Neural progenitor cell (in vitro differentiated cells): ENCODE measurements at regions not wholly inside any gene's neighbourhood (a gene's known extent, or its start where the extent isn't known, plus 50 kb on each side); places are given as distances from the start of the nearest gene placed in this dataset.

Experiments used
- DNase-seq: peaks from one replicate; pipeline ENCODE4 v3.0.0-alpha.2; 2016; ENCODE audit warnings: low spot score
- H2AFZ ChIP-seq: fragments of 200-600 bp; sonication (generic); replicated peaks from 2 replicates; pipeline ENCODE4 v1.6.1; 2016; ENCODE audit warnings: antibody characterized with exemption
- H3F3A ChIP-seq: fragments of 200-600 bp; sonication (generic); 2 replicates; pipeline ENCODE4 v1.6.1; 2016; ENCODE audit warnings: antibody characterized with exemption, low read depth
- H3K27ac ChIP-seq: fragments of 200-600 bp; sonication (generic); 2 replicates; pipeline ENCODE4 v1.5.1; 2016; ENCODE audit warnings: mild to moderate bottlenecking
- H3K27me3 ChIP-seq: fragments of 200-600 bp; sonication (generic); 2 replicates; pipeline ENCODE4 v1.6.1; 2016; ENCODE audit warnings: mild to moderate bottlenecking, moderate library complexity
- H3K36me3 ChIP-seq: fragments of 200-600 bp; sonication (generic); 2 replicates; pipeline ENCODE4 v1.5.1; 2016
- H3K4me1 ChIP-seq: fragments of 200-600 bp; sonication (generic); 2 replicates; pipeline ENCODE4 v1.6.1; 2016; ENCODE audit warnings: mixed run types
- H3K4me2 ChIP-seq: fragments of 200-600 bp; sonication (generic); 2 replicates; pipeline ENCODE4 v1.6.1; 2016
- H3K4me3 ChIP-seq: fragments of 200-600 bp; sonication (generic); 2 replicates; pipeline ENCODE4 v1.5.1; 2016
- H3K79me2 ChIP-seq: fragments of 200-600 bp; sonication (generic); 2 replicates; pipeline ENCODE4 v1.6.1; 2016; ENCODE audit warnings: low read depth
- H3K9ac ChIP-seq: fragments of 200-600 bp; sonication (generic); 2 replicates; pipeline ENCODE4 v1.6.1; 2016
- H3K9me3 ChIP-seq: fragments of 200-600 bp; sonication (generic); 2 replicates; pipeline ENCODE4 v1.5.1; 2016; ENCODE audit warnings: low read depth
- H4K20me1 ChIP-seq: fragments of 200-600 bp; sonication (generic); 2 replicates; pipeline ENCODE4 v1.6.1; 2016; ENCODE audit warnings: low read depth
- H3K27ac Mint-ChIP-seq: 3 replicates; pipeline ENCODE4 v1.8.0; 2021; ENCODE audit warnings: mixed read lengths
- H3K27me3 Mint-ChIP-seq: 2 replicates; pipeline ENCODE4 v1.8.0; 2022; ENCODE audit warnings: low read depth, mild to moderate bottlenecking, inconsistent platforms, moderate library complexity, mixed read lengths; ENCODE audit not compliant: insufficient read depth
- H3K36me3 Mint-ChIP-seq: 3 replicates; pipeline ENCODE4 v1.8.0; 2021; ENCODE audit warnings: mixed read lengths
- H3K4me1 Mint-ChIP-seq: 3 replicates; pipeline ENCODE4 v1.8.0; 2021; ENCODE audit warnings: mixed read lengths
- H3K4me3 Mint-ChIP-seq: 3 replicates; pipeline ENCODE4 v1.8.0; 2021; ENCODE audit warnings: mild to moderate bottlenecking, moderate library complexity, mixed read lengths
- H3K9me3 Mint-ChIP-seq: 3 replicates; pipeline ENCODE4 v1.8.0; 2020; ENCODE audit warnings: mixed read lengths
- CTCF ChIP-seq: fragments of 200-600 bp; sonication (generic); IDR thresholded peaks from 2 replicates; pipeline ENCODE4 v1.5.1; 2017; ENCODE audit warnings: antibody characterized with exemption, mild to moderate bottlenecking
- EZH2 ChIP-seq: fragments of 200-600 bp; sonication (generic); IDR thresholded peaks from 2 replicates; pipeline ENCODE4 v1.6.1; 2017; ENCODE audit warnings: antibody characterized with exemption, mild to moderate bottlenecking, moderate library complexity
- EZH2phosphoT487 ChIP-seq: fragments of 200-600 bp; sonication (generic); IDR thresholded peaks from 2 replicates; pipeline ENCODE4 v1.6.1; 2017; ENCODE audit warnings: antibody characterized with exemption

DNA sequence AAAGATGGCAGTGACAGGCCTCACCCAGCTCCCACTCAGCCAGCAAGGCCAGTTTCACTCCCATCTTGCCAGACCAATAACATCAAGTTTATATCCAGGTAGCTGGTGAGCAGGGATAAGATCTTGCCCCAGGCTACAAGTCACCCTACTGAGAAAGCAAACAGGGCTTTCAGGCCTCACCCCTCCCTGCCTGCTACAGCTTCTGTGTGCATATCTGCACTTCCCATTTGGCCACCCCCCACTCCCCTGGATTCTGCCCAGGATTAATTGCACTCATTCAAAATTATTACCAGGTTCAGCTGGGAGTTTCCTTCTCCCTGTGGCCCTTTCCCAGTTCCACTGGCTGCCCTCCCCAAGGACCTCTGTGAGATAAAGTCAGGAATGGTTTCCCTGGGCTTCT, 352.1 kb downstream of the TBX15 start:
- no peak overlapping the region for H3K27ac Mint-ChIP-seq
- Histone ChIP-seq H3K4me2 (no peak overlapping the region), H3F3A (no peaks in the 10 kb centered on the region), H2AFZ (no peak overlapping the region), H3K79me2 (no peaks in the 10 kb centered on the region), H3K9me3 (no peaks in the 10 kb centered on the region), H3K9ac (no peak overlapping the region), H4K20me1 (no peaks in the 10 kb centered on the region), H3K27me3 (no peaks in the 10 kb centered on the region), H3K36me3 (no peaks in the 10 kb centered on the region), H3K4me3 (no peak overlapping the region), H3K4me1 (no peaks in the 10 kb centered on the region), H3K27ac (no peak overlapping the region)
- H3K27me3 Mint-ChIP-seq, result peaks cover 5% of the 10 kb centered on the region
- H3K4me3 Mint-ChIP-seq, result no peak overlapping the region
- H3K36me3 Mint-ChIP-seq, result no peaks in the 10 kb centered on the region
- H3K9me3 Mint-ChIP-seq, result peaks cover 15% of the 10 kb centered on the region
- no peaks in the 10 kb centered on the region for H3K4me1 Mint-ChIP-seq
- TF ChIP-seq EZH2phosphoT487, result no peak
- no peak for TF ChIP-seq EZH2
- no peak for DNase-seq

GRCh38 chr1:118627435-118627834, 360.7 kb downstream of the TBX15 start:
- Histone ChIP-seq H3K4me1 (peaks cover 7% of the 10 kb centered on the region), H3K79me2 (no peaks in the 10 kb centered on the region), H2AFZ (no peak overlapping the region), H3K4me3 (no peak overlapping the region), H3K36me3 (no peaks in the 10 kb centered on the region), H3K9ac (no peak overlapping the region), H3F3A (no peaks in the 10 kb centered on the region), H3K27ac (no peak overlapping the region), H4K20me1 (no peaks in the 10 kb centered on the region), H3K4me2 (no peak overlapping the region), H3K9me3 (no peaks in the 10 kb centered on the region), H3K27me3 (no peaks in the 10 kb centered on the region)
- H3K4me3 Mint-ChIP-seq, result no peak overlapping the region
- no peaks in the 10 kb centered on the region for H3K36me3 Mint-ChIP-seq
- no peak for DNase-seq
- H3K27ac Mint-ChIP-seq, result no peak overlapping the region
- TF ChIP-seq CTCF (no peak), EZH2 (no peak), EZH2phosphoT487 (no peak)
- no peaks in the 10 kb centered on the region for H3K4me1 Mint-ChIP-seq
- no peaks in the 10 kb centered on the region for H3K9me3 Mint-ChIP-seq
- H3K27me3 Mint-ChIP-seq, result no peaks in the 10 kb centered on the region

DNA sequence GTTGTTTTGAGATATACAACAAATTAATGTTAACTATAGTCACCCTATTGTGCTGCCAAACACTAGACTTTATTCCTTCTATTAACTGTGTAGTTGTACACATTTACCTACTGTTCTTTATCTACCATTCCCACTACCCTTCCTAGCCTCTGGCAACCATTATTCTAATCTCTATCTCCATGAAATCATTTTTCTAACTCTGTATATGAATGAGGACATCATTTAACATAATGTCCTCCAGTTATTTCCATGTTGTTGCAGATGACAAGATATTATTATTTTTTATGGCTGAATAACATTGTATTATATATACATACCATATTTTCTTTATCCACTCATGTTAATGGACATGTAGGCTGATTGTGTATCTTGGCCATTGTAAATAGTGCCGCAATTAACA, 366.3 kb downstream of the TBX15 start:
- Histone ChIP-seq H3K9ac (no peak overlapping the region), H3K9me3 (no peaks in the 10 kb centered on the region), H4K20me1 (no peaks in the 10 kb centered on the region), H3K4me3 (no peak overlapping the region), H3K27ac (no peak overlapping the region), H2AFZ (no peak overlapping the region), H3K79me2 (no peaks in the 10 kb centered on the region), H3K36me3 (no peaks in the 10 kb centered on the region), H3K4me2 (no peak overlapping the region), H3K4me1 (no peaks in the 10 kb centered on the region), H3F3A (no peaks in the 10 kb centered on the region), H3K27me3 (no peaks in the 10 kb centered on the region)
- Mint-ChIP-seq H3K4me1 (no peaks in the 10 kb centered on the region), H3K9me3 (no peaks in the 10 kb centered on the region), H3K27ac (no peak overlapping the region), H3K27me3 (no peaks in the 10 kb centered on the region), H3K4me3 (no peak overlapping the region), H3K36me3 (no peaks in the 10 kb centered on the region)
- DNase-seq, result no peak
- no peak for TF ChIP-seq CTCF

GRCh38 chr1:118618618-118619340, 369.4 kb downstream of the TBX15 start:
- no peak for DNase-seq
- H3K4me1 Mint-ChIP-seq, result no peaks in the 10 kb centered on the region
- H3K27me3 Mint-ChIP-seq, result no peaks in the 10 kb centered on the region
- Histone ChIP-seq H3K4me3 (no peak overlapping the region), H3K9ac (no peak overlapping the region), H3F3A (no peaks in the 10 kb centered on the region), H3K9me3 (no peaks in the 10 kb centered on the region), H3K27me3 (no peaks in the 10 kb centered on the region), H3K79me2 (no peaks in the 10 kb centered on the region), H3K27ac (no peak overlapping the region), H3K4me1 (no peaks in the 10 kb centered on the region), H4K20me1 (no peaks in the 10 kb centered on the region), H3K36me3 (no peaks in the 10 kb centered on the region), H3K4me2 (no peak overlapping the region), H2AFZ (no peak overlapping the region)
- no peak overlapping the region for H3K4me3 Mint-ChIP-seq
- H3K9me3 Mint-ChIP-seq, result no peaks in the 10 kb centered on the region
- no peak overlapping the region for H3K27ac Mint-ChIP-seq
- H3K36me3 Mint-ChIP-seq, result no peaks in the 10 kb centered on the region
- no peak for TF ChIP-seq CTCF
- no peak for TF ChIP-seq EZH2
- no peak for TF ChIP-seq EZH2phosphoT487
